H1 (cell line): ENCODE measurements at regions not wholly inside any gene's neighbourhood (a gene's known extent, or its start where the extent isn't known, plus 50 kb on each side); places are given as distances from the start of the nearest gene placed in this dataset.

Experiments
- ASH2L ChIP-seq: fragments of 200-600, 300-600 bp; sonication (generic); IDR thresholded peaks from one replicate; pipeline ENCODE4 v1.7.1; 2017; ENCODE audit warnings: low read length
- BCL11A ChIP-seq, 2 experiments: IDR thresholded peaks; one replicate each; pipeline ENCODE4 v1.6.1; 2011; ENCODE audit warnings: low read depth in 2 of 2, low read length in 2 of 2, mild to moderate bottlenecking in 2 of 2
- BRCA1 ChIP-seq: IDR thresholded peaks from 2 replicates; pipeline ENCODE4 v1.6.1; 2012; ENCODE audit warnings: low read depth, low read length, improper control_type of control experiment
- CHD7 ChIP-seq: fragments of 300-600 bp; sonication (generic); IDR thresholded peaks from 2 replicates; pipeline ENCODE4 v1.7.1; 2012; ENCODE audit warnings: low read length, moderate library complexity, mild to moderate bottlenecking, inconsistent platforms; ENCODE audit not compliant: insufficient replicate concordance
- CREB1 ChIP-seq: IDR thresholded peaks from 2 replicates; pipeline ENCODE4 v1.6.1; 2012; ENCODE audit warnings: inconsistent platforms
- CTBP2 ChIP-seq: IDR thresholded peaks from 2 replicates; pipeline ENCODE4 v1.7.0; 2011; ENCODE audit warnings: borderline replicate concordance, mild to moderate bottlenecking, moderate library complexity, mixed read lengths, low read length; ENCODE audit not compliant: insufficient read depth, insufficient read length
- EP300 ChIP-seq, 2 experiments: IDR thresholded peaks; 1 replicate in 1 of 2; 2 replicates in 1 of 2; pipeline ENCODE4 v1.6.1; 2011 to 2012; ENCODE audit warnings: low read depth in 2 of 2, low read length in 2 of 2, mild to moderate bottlenecking in 2 of 2, borderline replicate concordance in 1 of 2, inconsistent platforms in 1 of 2, moderate library complexity in 1 of 2
- RAD21 ChIP-seq, 2 experiments: IDR thresholded peaks in 1 of 2; conservative IDR thresholded peaks in 1 of 2; 2 replicates each; pipeline ENCODE4 v1.6.1; 2011; ENCODE audit warnings: low read depth in 2 of 2, low read length in 2 of 2, improper control_type of control experiment in 1 of 2, inconsistent platforms in 1 of 2, mild to moderate bottlenecking in 1 of 2, moderate library complexity in 1 of 2
- SIN3A ChIP-seq, 2 experiments: IDR thresholded peaks in 1 of 2; conservative IDR thresholded peaks in 1 of 2; 2 replicates each; pipeline ENCODE4 v1.6.1; 2011 to 2012; ENCODE audit warnings: low read length in 2 of 2, improper control_type of control experiment in 1 of 2, low read depth in 1 of 2, mild to moderate bottlenecking in 1 of 2
- SP2 ChIP-seq: IDR thresholded peaks from 2 replicates; pipeline ENCODE4 v1.6.1; 2012; ENCODE audit warnings: mild to moderate bottlenecking, low read length, inconsistent platforms
- TCF12 ChIP-seq: IDR thresholded peaks from 2 replicates; pipeline ENCODE4 v1.6.1; 2011; ENCODE audit warnings: low read depth, mild to moderate bottlenecking, low read length
- ZNF274 ChIP-seq: IDR thresholded peaks from 2 replicates; pipeline ENCODE4 v1.7.0; 2012; ENCODE audit warnings: low read length, borderline replicate concordance; ENCODE audit errors: extremely low read depth

- TF ChIP-seq CHD7 (no peak), CREB1 (no peak), SP2 (no peak), SIN3A (conservative IDR thresholded peaks at IDR 0.05 in 1 of 2, IDR thresholded peaks at IDR 0.05 in 1 of 2; ENCODE audit: low read depth in 1 of 2, low read length in 2 of 2) (no peak), ZNF274 (no peak), BCL11A (IDR thresholded peaks at IDR 0.05; ENCODE audit: low read depth in 2 of 2, low read length in 2 of 2) (no peak), RAD21 (IDR thresholded peaks at IDR 0.05 in 1 of 2, conservative IDR thresholded peaks at IDR 0.05 in 1 of 2; ENCODE audit: low read depth in 2 of 2, low read length in 2 of 2) (no peak), EP300 (IDR thresholded peaks at IDR 0.05; ENCODE audit: borderline replicate concordance in 1 of 2, low read depth in 2 of 2, low read length in 2 of 2) (no peak), TCF12 (no peak), ASH2L (no peak), BRCA1 (no peak), CTBP2 (no peak)
Measured at GRCh38 chr20:56964901-56965300, 301.5 kb downstream of the BMP7 start (continued).
